HG03045 (cell line): ENCODE measurements at regions not wholly inside any gene's neighbourhood (a gene's known extent, or its start where the extent isn't known, plus 50 kb on each side); places are given as distances from the start of the nearest gene placed in this dataset.
A peak's percentile ranks its signal among the peaks of the same experiment; 100 is the strongest.

ENCODE experiments used
- ATAC-seq: cut with Tn5 transposase; IDR thresholded peaks from one replicate; pipeline ENCODE4 v1.9.1; 2021; ENCODE audit warnings: mild to moderate bottlenecking, moderate library complexity; ENCODE audit not compliant: unreplicated experiment

DNA sequence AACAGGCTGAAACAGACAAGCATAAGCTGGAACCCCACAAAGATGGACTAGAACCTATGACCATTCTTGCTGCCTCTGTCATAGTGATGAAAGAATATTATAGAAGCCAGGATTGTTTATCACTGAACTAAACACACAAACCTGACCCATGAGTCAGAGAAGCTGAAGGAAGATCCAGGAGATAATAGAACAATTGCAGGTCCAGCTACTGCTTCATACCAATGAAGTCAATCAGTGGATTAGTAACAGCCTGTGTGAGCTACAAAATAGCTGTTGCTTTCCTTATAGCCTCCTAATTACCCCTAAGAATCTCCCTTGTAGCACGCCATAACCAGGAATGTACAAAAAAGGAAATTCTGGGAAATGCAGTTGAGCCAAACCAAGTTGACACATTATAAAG lies 459.9 kb upstream of the ZNF462 start:
- ATAC-seq, result no peak

DNA sequence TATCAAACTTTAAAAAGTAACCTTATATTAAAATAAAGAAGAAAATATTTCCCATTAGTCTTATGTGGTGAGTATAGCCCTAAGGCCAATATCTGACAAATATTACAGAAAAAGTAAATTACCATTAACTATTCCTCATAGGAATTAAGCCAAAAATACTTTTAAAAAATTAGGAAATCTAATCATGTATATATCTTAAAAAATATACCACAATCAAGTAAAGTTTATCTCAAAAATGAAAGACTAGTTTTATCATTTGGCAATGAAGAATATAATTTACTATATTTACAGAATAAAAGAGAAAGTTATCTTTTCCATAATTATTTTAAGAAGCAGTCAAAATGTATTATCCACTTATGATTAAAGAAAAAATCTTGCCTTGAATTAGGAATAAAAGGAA lies 458.8 kb upstream of the ZNF462 start:
- ATAC-seq, result no peak

GRCh38 chr9:106405871-106406435 lies 457.0 kb upstream of the ZNF462 start:
- no peak for ATAC-seq

- ATAC-seq, result no peak
Observed at GRCh38 chr9:106414042-106414441, 448.9 kb upstream of the ZNF462 start.

DNA sequence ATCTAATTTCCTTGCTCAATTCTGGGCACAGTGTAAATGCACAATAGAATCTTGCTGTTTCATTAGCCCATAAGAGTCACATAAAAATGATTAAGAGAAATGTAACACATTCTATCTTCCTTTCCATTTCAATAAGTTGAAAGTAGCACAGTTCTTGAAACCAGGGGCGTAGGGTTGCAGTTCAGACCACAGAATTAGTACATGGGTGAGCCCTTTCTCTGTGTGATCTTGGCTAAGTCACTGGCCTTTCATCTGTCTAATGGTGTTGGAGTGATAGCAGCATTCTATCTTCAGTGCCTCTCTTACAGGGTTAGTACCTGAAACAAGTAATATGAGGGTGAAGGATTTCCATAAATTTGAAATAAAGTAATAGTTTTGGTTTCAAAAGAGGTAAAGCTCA lies 445.3 kb upstream of the ZNF462 start:
- ATAC-seq, result no peak

GRCh38 chr9:106419829-106420228 lies 443.1 kb upstream of the ZNF462 start:
- no peak for ATAC-seq

DNA sequence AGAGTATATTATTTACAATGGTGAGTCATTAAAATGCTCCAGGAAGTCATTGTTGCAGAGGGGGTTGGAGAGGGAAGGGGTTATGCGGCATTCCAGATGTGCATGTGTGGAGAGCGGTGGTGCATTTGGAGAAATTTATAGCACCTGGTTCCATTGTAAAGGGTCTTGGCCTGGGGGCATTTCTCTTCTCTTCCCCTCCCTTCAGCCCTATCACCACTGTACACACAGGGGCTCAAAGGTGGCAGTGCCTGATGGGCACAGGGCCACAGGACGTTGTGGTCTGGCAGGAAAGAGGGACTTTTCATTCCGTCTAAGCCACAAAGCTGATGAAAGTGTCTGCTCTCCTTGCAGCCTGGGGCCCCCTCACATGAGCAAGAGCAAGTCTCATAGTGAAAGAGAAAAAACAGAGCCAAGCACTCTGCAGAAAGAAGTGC lies 442.4 kb upstream of the ZNF462 start:
- peak; percentile 76 for ATAC-seq

- no peak for ATAC-seq
Observed at GRCh38 chr9:106421772-106422171, 441.2 kb upstream of the ZNF462 start.

- no peak for ATAC-seq
Observed at GRCh38 chr9:106423575-106423974, 439.4 kb upstream of the ZNF462 start.

- ATAC-seq, result no peak
Observed at GRCh38 chr9:106432631-106433030, 430.3 kb upstream of the ZNF462 start.

- no peak for ATAC-seq
Observed at GRCh38 chr9:106438928-106439327, 424.0 kb upstream of the ZNF462 start.

GRCh38 chr9:106441283-106441682 lies 421.7 kb upstream of the ZNF462 start:
- ATAC-seq, result no peak

DNA sequence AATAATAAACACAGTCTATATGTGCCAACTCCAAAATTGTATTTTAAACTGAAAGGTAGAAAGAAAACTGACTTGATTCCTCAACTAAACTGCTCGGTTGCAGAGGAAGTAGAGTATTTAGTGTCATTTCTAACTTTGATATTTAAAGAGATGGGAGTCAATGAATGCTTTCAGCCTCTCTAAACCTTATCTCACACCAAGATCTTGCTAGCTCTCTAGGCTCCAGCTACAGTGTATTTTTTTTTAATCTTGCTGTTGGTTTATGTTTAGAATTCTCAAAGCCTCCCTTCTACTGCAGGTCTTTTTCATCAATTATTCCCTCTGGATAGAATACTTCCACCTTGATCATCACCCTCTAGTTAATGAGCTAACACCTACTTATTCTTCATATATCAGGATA lies 419.4 kb upstream of the ZNF462 start:
- ATAC-seq, result no peak

GRCh38 chr9:106445107-106445506 lies 417.9 kb upstream of the ZNF462 start:
- ATAC-seq, result no peak

GRCh38 chr9:106449336-106449927 lies 413.5 kb upstream of the ZNF462 start:
- ATAC-seq, result no peak

- no peak for ATAC-seq
Observed at GRCh38 chr9:106450549-106450948, 412.4 kb upstream of the ZNF462 start.

GRCh38 chr9:106451223-106451622 lies 411.7 kb upstream of the ZNF462 start:
- no peak for ATAC-seq

GRCh38 chr9:106456581-106456980 lies 406.4 kb upstream of the ZNF462 start:
- ATAC-seq, result no peak

- ATAC-seq, result no peak
Observed at GRCh38 chr9:106467113-106467864, 395.7 kb upstream of the ZNF462 start.

DNA sequence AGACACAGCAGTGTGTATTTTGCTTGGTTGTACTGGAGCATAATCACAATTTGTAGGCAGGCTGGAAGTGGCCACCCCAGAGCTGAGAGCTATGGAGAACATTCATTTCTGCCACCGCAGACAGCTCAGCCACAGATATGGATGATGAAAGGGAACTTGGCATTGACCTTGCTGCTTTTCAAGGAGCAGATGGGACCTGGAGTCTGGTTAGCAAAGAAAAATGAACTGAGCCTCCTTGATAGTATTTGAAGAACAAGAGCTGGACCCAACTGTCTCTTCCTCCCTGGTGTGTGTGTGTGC lies 395.2 kb upstream of the ZNF462 start:
- no peak for ATAC-seq

- peak; percentile 80 for ATAC-seq
Observed at GRCh38 chr9:106468431-106468830, 394.5 kb upstream of the ZNF462 start.

GRCh38 chr9:106478312-106478711 lies 384.7 kb upstream of the ZNF462 start:
- no peak for ATAC-seq

DNA sequence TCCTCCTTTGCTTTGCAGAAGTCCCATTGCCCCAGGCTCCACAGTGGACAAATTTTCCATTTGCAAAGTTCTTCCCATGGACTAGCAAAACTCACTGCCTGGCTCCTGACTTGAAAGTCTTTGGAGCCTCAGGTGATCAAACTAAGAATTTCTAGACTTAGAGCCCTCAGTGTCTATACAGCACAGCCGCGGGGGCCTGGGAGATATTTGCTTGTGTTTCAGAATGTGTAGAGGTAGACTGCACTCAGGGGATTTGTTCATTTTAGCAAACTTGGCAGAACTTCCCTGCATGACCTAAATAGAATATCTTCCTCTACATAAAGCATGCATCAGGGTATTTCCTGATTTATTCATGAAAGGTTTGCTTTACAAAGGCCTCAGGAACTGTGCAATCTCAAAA lies 384.2 kb upstream of the ZNF462 start:
- ATAC-seq, result no peak
